Glutamatergic neuron (in vitro differentiated cells): ENCODE measurements at regions not wholly inside any gene's neighbourhood (a gene's known extent, or its start where the extent isn't known, plus 50 kb on each side); places are given as distances from the start of the nearest gene placed in this dataset.
"Not testable (repeated sequence)": the region's sequence is repeated elsewhere in the genome, so short reads cannot be mapped to it uniquely, and the experiment has no call there.

ENCODE experiments used
- DNase-seq: peaks from one replicate; pipeline ENCODE4 v3.0.0; 2022
- H3K27ac Mint-ChIP-seq: one replicate; pipeline ENCODE4 v1.8.0; 2020; ENCODE audit warnings: mild to moderate bottlenecking, mixed read lengths, inconsistent platforms; ENCODE audit not compliant: unreplicated experiment
- H3K27me3 Mint-ChIP-seq: one replicate; pipeline ENCODE4 v1.8.0; 2020; ENCODE audit warnings: mild to moderate bottlenecking, moderate library complexity, mixed read lengths, inconsistent platforms; ENCODE audit not compliant: unreplicated experiment
- H3K36me3 Mint-ChIP-seq: one replicate; pipeline ENCODE4 v1.8.0; 2020; ENCODE audit warnings: mild to moderate bottlenecking, mixed read lengths, inconsistent platforms; ENCODE audit not compliant: unreplicated experiment
- H3K4me1 Mint-ChIP-seq: one replicate; pipeline ENCODE4 v1.8.0; 2020; ENCODE audit warnings: mild to moderate bottlenecking, low read depth, mixed read lengths, inconsistent platforms; ENCODE audit not compliant: unreplicated experiment
- H3K4me3 Mint-ChIP-seq: one replicate; pipeline ENCODE4 v1.8.0; 2020; ENCODE audit warnings: mild to moderate bottlenecking, mixed read lengths, inconsistent platforms; ENCODE audit not compliant: unreplicated experiment
- H3K9me3 Mint-ChIP-seq: one replicate; pipeline ENCODE4 v1.8.0; 2020; ENCODE audit warnings: mild to moderate bottlenecking, moderate library complexity, mixed read lengths, inconsistent platforms; ENCODE audit not compliant: unreplicated experiment
- CTCF ChIP-seq: fragments of 200-600 bp; sonication (generic); IDR thresholded peaks from one replicate; pipeline ENCODE4 v1.5.0; 2021; ENCODE audit not compliant: partially characterized antibody, unreplicated experiment

- TF ChIP-seq CTCF = no peak
- H3K4me3 Mint-ChIP-seq = no peak overlapping the region
- H3K4me1 Mint-ChIP-seq = no peaks in the 10 kb centered on the region
- H3K9me3 Mint-ChIP-seq = peaks cover 2% of the 10 kb centered on the region
- no peaks in the 10 kb centered on the region for H3K27me3 Mint-ChIP-seq
- H3K27ac Mint-ChIP-seq = no peak overlapping the region
- no peak for DNase-seq
- H3K36me3 Mint-ChIP-seq = no peaks in the 10 kb centered on the region
These were observed 80.8 kb upstream of the GNAQ start for GRCh38 chr9:78112406-78112805.

DNA sequence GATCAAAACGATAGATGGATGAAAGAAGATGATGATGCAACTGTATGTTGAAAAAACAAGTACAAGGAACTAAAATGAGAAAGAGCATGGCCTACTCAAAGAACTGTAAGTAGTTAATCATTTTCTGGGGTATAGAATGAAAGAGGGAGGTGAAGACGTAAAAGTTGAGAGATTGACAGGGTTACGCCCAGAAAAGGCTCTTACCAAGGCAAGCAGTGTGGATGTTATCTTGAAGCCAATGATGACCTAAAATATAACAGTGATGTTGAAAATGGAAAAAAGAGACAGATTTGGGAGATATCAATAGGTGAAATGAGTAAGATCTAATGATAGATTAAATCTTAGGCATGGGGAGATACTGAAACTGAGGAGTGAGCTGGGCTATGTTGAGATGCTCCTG lies 80.4 kb upstream of the GNAQ start:
- no peak for TF ChIP-seq CTCF
- no peak for DNase-seq
- H3K4me1 Mint-ChIP-seq = no peaks in the 10 kb centered on the region
- peaks cover 1% of the 10 kb centered on the region for H3K27me3 Mint-ChIP-seq
- peaks cover 2% of the 10 kb centered on the region for H3K9me3 Mint-ChIP-seq
- H3K4me3 Mint-ChIP-seq = no peak overlapping the region
- H3K27ac Mint-ChIP-seq = no peak overlapping the region
- H3K36me3 Mint-ChIP-seq = no peaks in the 10 kb centered on the region

DNA sequence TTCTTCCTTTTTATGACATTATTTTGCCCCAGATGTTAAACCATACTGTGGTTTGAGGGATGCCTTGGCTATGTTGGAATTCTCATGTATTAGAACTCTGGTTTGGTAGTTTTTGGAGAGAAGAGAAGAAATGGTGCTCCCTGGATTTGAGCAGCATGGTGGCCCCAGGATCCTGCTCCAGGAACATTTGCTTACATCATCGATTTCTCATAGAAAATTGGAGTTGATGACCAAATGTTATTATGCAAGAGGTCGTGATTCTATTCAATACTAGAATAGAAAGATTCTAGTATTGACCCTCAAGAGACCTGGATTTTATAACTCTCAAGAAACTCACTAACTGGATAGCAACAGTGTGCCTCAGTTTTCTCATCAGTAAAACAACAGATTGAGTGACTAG lies 77.5 kb upstream of the GNAQ start:
- H3K27me3 Mint-ChIP-seq = peaks cover 2% of the 10 kb centered on the region
- no peaks in the 10 kb centered on the region for H3K4me1 Mint-ChIP-seq
- peaks cover 2% of the 10 kb centered on the region for H3K9me3 Mint-ChIP-seq
- no peak for DNase-seq
- no peak overlapping the region for H3K4me3 Mint-ChIP-seq
- no peaks in the 10 kb centered on the region for H3K36me3 Mint-ChIP-seq
- no peak for TF ChIP-seq CTCF
- H3K27ac Mint-ChIP-seq = no peak overlapping the region

GRCh38 chr9:78106586-78106985 lies 75.0 kb upstream of the GNAQ start:
- H3K27me3 Mint-ChIP-seq, DNase-seq, H3K4me3 Mint-ChIP-seq, H3K4me1 Mint-ChIP-seq, H3K27ac Mint-ChIP-seq, H3K9me3 Mint-ChIP-seq, H3K36me3 Mint-ChIP-seq: not testable (repeated sequence)

GRCh38 chr9:78103971-78104433 lies 72.4 kb upstream of the GNAQ start:
- no peak for TF ChIP-seq CTCF
- H3K27ac Mint-ChIP-seq = no peak overlapping the region
- H3K36me3 Mint-ChIP-seq = no peaks in the 10 kb centered on the region
- H3K9me3 Mint-ChIP-seq = peaks cover 3% of the 10 kb centered on the region
- H3K27me3 Mint-ChIP-seq = peaks cover 2% of the 10 kb centered on the region
- H3K4me1 Mint-ChIP-seq = no peaks in the 10 kb centered on the region
- no peak overlapping the region for H3K4me3 Mint-ChIP-seq
- no peak for DNase-seq

GRCh38 chr9:78101247-78101646 lies 69.6 kb upstream of the GNAQ start:
- H3K9me3 Mint-ChIP-seq = peaks cover 3% of the 10 kb centered on the region
- no peak overlapping the region for H3K4me3 Mint-ChIP-seq
- TF ChIP-seq CTCF = no peak
- no peaks in the 10 kb centered on the region for H3K4me1 Mint-ChIP-seq
- H3K27me3 Mint-ChIP-seq = no peaks in the 10 kb centered on the region
- H3K27ac Mint-ChIP-seq = no peak overlapping the region
- DNase-seq = no peak
- no peaks in the 10 kb centered on the region for H3K36me3 Mint-ChIP-seq
